ENCODE measurements at regions not wholly inside any gene's neighbourhood (a gene's known extent, or its start where the extent isn't known, plus 50 kb on each side); places are given as distances from the start of the nearest gene placed in this dataset.

DNA sequence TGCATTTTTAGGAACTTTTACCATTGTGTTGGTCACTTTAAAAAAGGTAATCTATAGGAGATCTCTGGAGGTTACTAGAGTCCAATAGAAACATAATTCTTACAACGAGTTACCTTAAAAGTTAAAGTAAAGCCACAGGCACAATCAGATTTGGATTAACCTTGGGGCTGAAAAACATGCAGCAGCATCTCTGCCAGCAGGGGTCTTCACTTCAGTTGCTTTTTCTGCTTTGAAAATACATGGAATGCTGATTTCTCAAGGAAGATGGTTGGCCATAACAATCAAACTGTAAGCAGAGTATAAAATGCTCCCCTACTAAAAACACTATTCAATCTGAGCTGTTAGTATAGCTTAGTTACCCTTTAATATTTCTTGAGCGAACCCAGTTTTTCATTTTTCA is 1072.3 kb upstream of the PCDH10 start:
- Histone ChIP-seq H3K9me3 (ENCODE audit: severe bottlenecking) (no peaks in the 10 kb centered on the region), H3K27me3 (ENCODE audit: insufficient read depth, low read depth, severe bottlenecking) (no peaks in the 10 kb centered on the region), H3K4me3 (ENCODE audit: low read depth, low read length) (no peak overlapping the region), H3K36me3 (no peaks in the 10 kb centered on the region), H3K27ac (no peak overlapping the region)
- TF ChIP-seq, protein P1, sequence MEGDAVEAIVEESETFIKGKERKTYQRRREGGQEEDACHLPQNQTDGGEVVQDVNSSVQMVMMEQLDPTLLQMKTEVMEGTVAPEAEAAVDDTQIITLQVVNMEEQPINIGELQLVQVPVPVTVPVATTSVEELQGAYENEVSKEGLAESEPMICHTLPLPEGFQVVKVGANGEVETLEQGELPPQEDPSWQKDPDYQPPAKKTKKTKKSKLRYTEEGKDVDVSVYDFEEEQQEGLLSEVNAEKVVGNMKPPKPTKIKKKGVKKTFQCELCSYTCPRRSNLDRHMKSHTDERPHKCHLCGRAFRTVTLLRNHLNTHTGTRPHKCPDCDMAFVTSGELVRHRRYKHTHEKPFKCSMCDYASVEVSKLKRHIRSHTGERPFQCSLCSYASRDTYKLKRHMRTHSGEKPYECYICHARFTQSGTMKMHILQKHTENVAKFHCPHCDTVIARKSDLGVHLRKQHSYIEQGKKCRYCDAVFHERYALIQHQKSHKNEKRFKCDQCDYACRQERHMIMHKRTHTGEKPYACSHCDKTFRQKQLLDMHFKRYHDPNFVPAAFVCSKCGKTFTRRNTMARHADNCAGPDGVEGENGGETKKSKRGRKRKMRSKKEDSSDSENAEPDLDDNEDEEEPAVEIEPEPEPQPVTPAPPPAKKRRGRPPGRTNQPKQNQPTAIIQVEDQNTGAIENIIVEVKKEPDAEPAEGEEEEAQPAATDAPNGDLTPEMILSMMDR (IDR thresholded peaks at IDR 0.05; ENCODE audit: low read depth, low read length) = peak; percentile 21; the same call in 1 of the 2 replicates
- no peak for DNase-seq

DNA sequence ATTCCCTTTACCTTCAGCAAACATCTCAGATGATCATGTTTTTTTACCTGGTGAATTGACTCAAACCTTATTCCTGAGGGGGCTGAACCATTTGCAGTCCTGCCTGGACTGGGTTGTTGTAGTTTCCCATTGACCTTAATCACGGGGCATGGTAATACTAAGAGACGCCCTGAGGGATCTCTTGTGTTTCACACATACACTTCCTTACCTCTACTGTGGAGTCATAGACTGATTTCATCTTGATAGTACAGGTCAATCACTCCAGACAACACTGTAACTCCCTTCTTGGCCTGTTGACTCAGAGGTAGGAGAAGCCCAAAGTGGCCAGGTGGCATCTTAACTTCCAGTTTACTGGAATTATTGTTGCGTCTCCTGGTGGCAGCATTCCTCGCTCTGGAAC is 1064.0 kb upstream of the PCDH10 start:
- no peak overlapping the region for H3K4me3 ChIP-seq (ENCODE audit: low read depth, low read length)
- H3K36me3 ChIP-seq = no peaks in the 10 kb centered on the region
- H3K9me3 ChIP-seq (ENCODE audit: severe bottlenecking) = no peaks in the 10 kb centered on the region
- DNase-seq = no peak
- TF ChIP-seq, protein P1 (IDR thresholded peaks at IDR 0.05; ENCODE audit: low read depth, low read length) = no peak
- no peaks in the 10 kb centered on the region for H3K27me3 ChIP-seq (ENCODE audit: insufficient read depth, low read depth, severe bottlenecking)
- H3K27ac ChIP-seq = no peak overlapping the region

DNA sequence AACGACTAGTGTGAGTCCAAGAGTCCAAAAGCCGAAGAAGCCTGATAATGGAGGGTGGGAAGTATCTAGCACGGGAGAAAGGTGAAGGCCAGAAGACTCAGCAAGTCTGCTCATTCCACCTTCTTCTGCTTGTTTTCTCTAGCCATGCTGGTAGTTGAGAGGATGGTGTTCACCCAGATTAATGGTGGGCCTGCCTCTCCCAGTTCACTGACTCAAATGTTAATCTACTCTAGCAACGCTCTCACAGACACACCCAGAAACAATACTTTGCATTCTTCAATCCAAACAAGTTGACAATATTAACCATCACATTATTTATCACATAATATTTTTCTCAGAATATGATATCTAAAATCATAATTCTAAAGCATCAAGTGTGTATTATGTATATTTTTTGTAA is 1055.1 kb upstream of the PCDH10 start:
- DNase-seq = no peak
- TF ChIP-seq, protein P1 (IDR thresholded peaks at IDR 0.05; ENCODE audit: low read depth, low read length) = no peak
- H3K27me3 ChIP-seq (ENCODE audit: insufficient read depth, low read depth, severe bottlenecking) = no peaks in the 10 kb centered on the region

DNA sequence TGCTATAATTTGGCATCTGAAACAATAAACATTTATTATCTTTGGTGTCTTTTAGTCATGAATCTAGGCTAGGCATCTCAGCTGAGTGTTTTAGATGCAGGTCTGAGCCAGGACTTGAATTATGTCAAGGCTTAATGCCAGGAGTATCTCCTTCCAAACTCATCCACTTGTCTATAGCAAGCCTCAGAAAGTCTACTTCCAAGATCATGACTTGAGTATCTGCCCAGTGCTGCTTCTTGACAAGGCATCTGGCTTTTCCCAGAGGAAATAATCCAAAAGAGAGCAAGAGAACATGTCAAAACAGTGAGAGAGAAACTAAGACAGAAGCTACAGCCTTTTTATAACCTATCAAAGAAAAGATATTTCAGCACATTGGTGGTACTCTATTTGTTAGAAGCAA is 1052.1 kb upstream of the PCDH10 start:
- Histone ChIP-seq H3K27me3 (ENCODE audit: insufficient read depth, low read depth, severe bottlenecking) (no peaks in the 10 kb centered on the region), H3K9me3 (ENCODE audit: severe bottlenecking) (no peaks in the 10 kb centered on the region), H3K4me3 (ENCODE audit: low read depth, low read length) (no peak overlapping the region), H3K36me3 (no peaks in the 10 kb centered on the region), H3K27ac (no peak overlapping the region)
- no peak for DNase-seq
- TF ChIP-seq, protein P1 (IDR thresholded peaks at IDR 0.05; ENCODE audit: low read depth, low read length) = no peak

More for the DNA sequence above, 1055.1 kb upstream of the PCDH10 start:
- Histone ChIP-seq H3K4me3 (ENCODE audit: low read depth, low read length) (no peak overlapping the region), H3K36me3 (no peaks in the 10 kb centered on the region), H3K9me3 (ENCODE audit: severe bottlenecking) (peaks cover 4% of the 10 kb centered on the region), H3K27ac (no peak overlapping the region)

DNA sequence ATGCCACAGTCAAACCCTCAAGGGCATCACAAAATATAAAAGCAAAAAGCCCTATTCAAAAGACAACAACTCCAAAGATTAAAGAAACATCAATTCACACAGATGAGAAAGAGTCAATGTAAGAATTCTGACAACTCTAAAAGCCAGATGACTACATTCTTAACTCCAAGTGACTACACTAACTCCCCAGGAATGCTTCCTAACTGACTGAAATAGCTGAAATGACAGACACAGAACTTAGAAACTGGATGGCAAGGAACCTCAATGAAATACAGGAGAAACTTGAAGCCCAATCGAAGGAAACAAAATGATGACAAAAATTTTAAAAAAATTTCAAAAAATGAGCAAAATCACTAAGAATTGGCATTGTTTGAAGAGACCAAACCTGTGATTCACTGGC is 1047.6 kb upstream of the PCDH10 start:
- Histone ChIP-seq H3K27me3 (ENCODE audit: insufficient read depth, low read depth, severe bottlenecking) (no peaks in the 10 kb centered on the region), H3K36me3 (no peaks in the 10 kb centered on the region), H3K4me3 (ENCODE audit: low read depth, low read length) (no peak overlapping the region), H3K27ac (no peak overlapping the region), H3K9me3 (ENCODE audit: severe bottlenecking) (no peaks in the 10 kb centered on the region)
- TF ChIP-seq, protein P1 (IDR thresholded peaks at IDR 0.05; ENCODE audit: low read depth, low read length) = no peak
- no peak for DNase-seq

DNA sequence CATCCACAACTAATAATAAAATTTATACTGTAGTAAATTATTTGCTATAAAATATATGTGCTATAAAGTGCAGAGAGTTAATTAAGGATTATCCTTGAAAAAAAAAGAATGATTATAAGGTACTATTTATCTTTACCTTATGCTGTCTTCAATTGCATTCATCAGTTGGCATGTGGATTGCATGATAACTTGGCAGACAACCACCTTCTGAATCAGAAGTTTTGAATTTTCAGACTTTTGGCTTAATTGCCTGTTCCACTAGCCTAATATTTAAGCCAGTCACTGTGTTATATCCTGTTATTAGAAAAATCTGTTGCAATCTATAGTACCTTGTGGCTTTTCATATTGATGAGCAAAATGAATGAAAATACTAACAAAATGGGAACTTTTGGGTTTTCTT is 1040.3 kb upstream of the PCDH10 start:
- no peak overlapping the region for H3K4me3 ChIP-seq (ENCODE audit: low read depth, low read length)
- TF ChIP-seq, protein P1 (IDR thresholded peaks at IDR 0.05; ENCODE audit: low read depth, low read length) = no peak
- H3K27ac ChIP-seq = no peak overlapping the region
- DNase-seq = no peak
- no peaks in the 10 kb centered on the region for H3K36me3 ChIP-seq
- no peaks in the 10 kb centered on the region for H3K9me3 ChIP-seq (ENCODE audit: severe bottlenecking)
- H3K27me3 ChIP-seq (ENCODE audit: insufficient read depth, low read depth, severe bottlenecking) = no peaks in the 10 kb centered on the region

Measured in WERI-Rb-1 (cell line).